ENCODE measurements at regions not wholly inside any gene's neighbourhood (a gene's known extent, or its start where the extent isn't known, plus 50 kb on each side); places are given as distances from the start of the nearest gene placed in this dataset.

DNA sequence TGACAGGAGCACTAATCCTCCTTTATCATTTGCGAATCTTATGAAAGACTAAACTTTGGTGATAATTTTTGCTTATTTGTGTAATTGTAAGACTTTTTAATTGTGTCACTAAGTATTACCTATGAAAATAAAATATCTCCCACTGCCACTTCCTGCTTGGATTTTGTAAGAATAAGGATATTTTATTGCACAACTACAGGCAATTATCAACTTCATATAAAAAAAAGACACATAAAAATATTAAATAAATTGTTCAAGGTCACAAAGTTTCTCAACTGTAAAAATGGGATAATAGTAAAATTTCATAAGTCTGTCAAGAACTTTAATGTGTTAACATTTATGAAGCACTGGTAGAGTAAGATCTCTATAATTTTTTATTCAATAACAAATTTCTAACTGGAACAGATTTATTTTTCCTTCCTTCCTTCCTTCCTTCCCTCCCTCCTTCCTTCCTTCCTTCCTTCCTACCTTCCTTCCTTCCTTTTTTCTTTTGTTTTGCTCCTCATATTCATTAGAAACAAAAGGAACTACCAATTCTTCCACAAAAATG, 527.6 kb upstream of the FAM47C start:
- Mint-ChIP-seq H3K27ac (ENCODE audit: unreplicated experiment) (no peak overlapping the region), H3K4me1 (ENCODE audit: low read depth, unreplicated experiment) (no peaks in the 10 kb centered on the region), H3K36me3 (ENCODE audit: insufficient read depth, unreplicated experiment) (no peaks in the 10 kb centered on the region), H3K27me3 (ENCODE audit: unreplicated experiment) (no peaks in the 10 kb centered on the region), H3K4me3 (ENCODE audit: low read depth, unreplicated experiment) (no peak overlapping the region), H3K9me3 (ENCODE audit: low read depth, unreplicated experiment) (no peaks in the 10 kb centered on the region)
- BruUV-seq (replicated peaks), result no TSS peak
- intact Hi-C loops (cut with micrococcal nuclease; ENCODE audit: unreplicated experiment), result no loop called here
- TF ChIP-seq, protein P1, sequence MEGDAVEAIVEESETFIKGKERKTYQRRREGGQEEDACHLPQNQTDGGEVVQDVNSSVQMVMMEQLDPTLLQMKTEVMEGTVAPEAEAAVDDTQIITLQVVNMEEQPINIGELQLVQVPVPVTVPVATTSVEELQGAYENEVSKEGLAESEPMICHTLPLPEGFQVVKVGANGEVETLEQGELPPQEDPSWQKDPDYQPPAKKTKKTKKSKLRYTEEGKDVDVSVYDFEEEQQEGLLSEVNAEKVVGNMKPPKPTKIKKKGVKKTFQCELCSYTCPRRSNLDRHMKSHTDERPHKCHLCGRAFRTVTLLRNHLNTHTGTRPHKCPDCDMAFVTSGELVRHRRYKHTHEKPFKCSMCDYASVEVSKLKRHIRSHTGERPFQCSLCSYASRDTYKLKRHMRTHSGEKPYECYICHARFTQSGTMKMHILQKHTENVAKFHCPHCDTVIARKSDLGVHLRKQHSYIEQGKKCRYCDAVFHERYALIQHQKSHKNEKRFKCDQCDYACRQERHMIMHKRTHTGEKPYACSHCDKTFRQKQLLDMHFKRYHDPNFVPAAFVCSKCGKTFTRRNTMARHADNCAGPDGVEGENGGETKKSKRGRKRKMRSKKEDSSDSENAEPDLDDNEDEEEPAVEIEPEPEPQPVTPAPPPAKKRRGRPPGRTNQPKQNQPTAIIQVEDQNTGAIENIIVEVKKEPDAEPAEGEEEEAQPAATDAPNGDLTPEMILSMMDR (IDR thresholded peaks at IDR 0.05; ENCODE audit: unreplicated experiment), result no peak
- CTCF ChIA-PET, result no interaction called here
- no peak for DNase-seq

DNA sequence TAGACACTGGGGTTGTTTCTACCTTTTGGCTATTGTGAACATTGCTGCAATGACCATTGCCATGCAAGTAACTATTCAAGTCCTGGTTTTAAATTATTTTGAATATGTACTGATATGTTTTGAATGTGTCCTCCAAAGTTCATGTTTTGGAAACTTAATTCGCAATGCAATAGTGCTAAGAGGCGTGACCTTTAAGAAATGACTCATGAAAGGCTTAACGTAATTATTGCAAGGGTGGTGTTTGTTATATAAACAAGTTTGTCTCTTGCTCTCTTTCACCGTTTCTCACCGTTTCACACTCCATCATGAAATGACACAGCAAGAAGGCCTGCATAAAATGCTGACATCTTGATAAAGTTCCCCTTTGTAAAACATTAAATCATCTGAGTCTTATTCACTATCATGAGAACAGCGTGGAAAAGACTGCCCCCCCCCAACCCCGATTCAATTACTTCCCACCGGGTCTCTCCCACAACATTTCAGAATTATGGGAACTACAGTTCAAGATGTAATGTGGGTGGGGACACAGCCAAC, 506.9 kb upstream of the FAM47C start:
- BruUV-seq (replicated peaks), result no TSS peak
- intact Hi-C loops (cut with micrococcal nuclease; ENCODE audit: unreplicated experiment), result no loop called here
- Mint-ChIP-seq H3K4me1 (ENCODE audit: low read depth, unreplicated experiment) (no peaks in the 10 kb centered on the region), H3K27ac (ENCODE audit: unreplicated experiment) (no peak overlapping the region), H3K4me3 (ENCODE audit: low read depth, unreplicated experiment) (no peak overlapping the region), H3K9me3 (ENCODE audit: low read depth, unreplicated experiment) (peaks cover 2% of the 10 kb centered on the region), H3K36me3 (ENCODE audit: insufficient read depth, unreplicated experiment) (no peaks in the 10 kb centered on the region), H3K27me3 (ENCODE audit: unreplicated experiment) (no peaks in the 10 kb centered on the region)
- CTCF ChIA-PET, result no interaction called here
- TF ChIP-seq, protein P1 (IDR thresholded peaks at IDR 0.05; ENCODE audit: unreplicated experiment), result no peak
- no peak for DNase-seq

DNA sequence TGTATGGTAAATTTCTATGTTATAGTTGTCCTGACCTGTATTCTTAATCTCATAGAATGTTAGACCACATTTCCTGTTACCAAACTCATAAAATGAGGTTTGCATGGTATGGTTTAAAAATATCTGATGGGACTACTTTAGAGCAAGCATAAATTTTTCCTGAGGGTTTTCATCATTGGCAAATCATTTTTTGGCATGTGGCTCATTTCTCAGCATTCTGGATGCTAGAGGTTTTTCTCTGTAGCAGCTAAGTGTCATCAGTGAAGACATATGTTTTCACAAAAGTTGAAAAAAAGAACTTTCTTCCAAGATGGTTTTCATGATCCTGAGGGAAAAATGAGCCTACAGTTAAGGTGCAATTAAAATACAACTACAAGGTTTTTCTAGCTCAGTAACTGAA, 503.5 kb upstream of the FAM47C start:
- TF ChIP-seq, protein P1 (IDR thresholded peaks at IDR 0.05; ENCODE audit: unreplicated experiment), result no peak
- CTCF ChIA-PET, result no interaction called here
- DNase-seq, result no peak
- H3K9me3 Mint-ChIP-seq (ENCODE audit: low read depth, unreplicated experiment), result peaks cover 8% of the 10 kb centered on the region
- no TSS peak for BruUV-seq (replicated peaks)
- H3K27ac Mint-ChIP-seq (ENCODE audit: unreplicated experiment), result no peak overlapping the region
- no peak overlapping the region for H3K4me3 Mint-ChIP-seq (ENCODE audit: low read depth, unreplicated experiment)
- H3K4me1 Mint-ChIP-seq (ENCODE audit: low read depth, unreplicated experiment), result no peaks in the 10 kb centered on the region
- intact Hi-C loops (cut with micrococcal nuclease; ENCODE audit: unreplicated experiment), result no loop called here
- H3K36me3 Mint-ChIP-seq (ENCODE audit: insufficient read depth, unreplicated experiment), result no peaks in the 10 kb centered on the region
- no peaks in the 10 kb centered on the region for H3K27me3 Mint-ChIP-seq (ENCODE audit: unreplicated experiment)

DNA sequence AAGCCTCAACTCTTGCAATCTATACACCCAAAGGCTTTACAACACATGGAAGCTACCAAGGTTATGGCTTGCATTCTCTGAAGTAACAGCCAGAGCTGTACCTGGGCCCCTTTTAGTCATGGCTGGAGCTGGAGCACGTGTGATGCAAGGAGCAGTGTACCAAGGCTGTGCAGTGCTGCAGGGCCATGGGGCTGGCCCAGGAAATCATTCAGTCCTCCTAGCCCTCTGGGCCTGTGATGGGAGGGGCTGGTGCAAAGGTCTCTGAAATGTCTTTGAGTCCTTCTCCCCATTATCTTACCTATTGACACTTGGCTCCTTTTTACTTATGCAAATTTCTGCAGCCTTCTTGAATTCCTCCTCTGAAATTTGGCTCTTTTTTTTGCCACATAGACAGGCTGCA, 500.1 kb upstream of the FAM47C start:
- Mint-ChIP-seq H3K4me1 (ENCODE audit: low read depth, unreplicated experiment) (no peaks in the 10 kb centered on the region), H3K27me3 (ENCODE audit: unreplicated experiment) (no peaks in the 10 kb centered on the region), H3K9me3 (ENCODE audit: low read depth, unreplicated experiment) (peaks cover 8% of the 10 kb centered on the region), H3K36me3 (ENCODE audit: insufficient read depth, unreplicated experiment) (no peaks in the 10 kb centered on the region), H3K27ac (ENCODE audit: unreplicated experiment) (no peak overlapping the region), H3K4me3 (ENCODE audit: low read depth, unreplicated experiment) (no peak overlapping the region)
- no peak for DNase-seq
- CTCF ChIA-PET, result no interaction called here
- BruUV-seq (replicated peaks), result no TSS peak
- TF ChIP-seq, protein P1 (IDR thresholded peaks at IDR 0.05; ENCODE audit: unreplicated experiment), result no peak
- intact Hi-C loops (cut with micrococcal nuclease; ENCODE audit: unreplicated experiment), result no loop called here

Measured in Calu3 (cell line).